WERI-Rb-1 (cell line): ENCODE measurements at regions not wholly inside any gene's neighbourhood (a gene's known extent, or its start where the extent isn't known, plus 50 kb on each side); places are given as distances from the start of the nearest gene placed in this dataset.

ENCODE experiments used
- DNase-seq: peaks from one replicate; pipeline ENCODE4 v3.0.0-alpha.2; 2020
- H3K27ac ChIP-seq: fragments of 250-450 bp; sonication (Bioruptor Pico); 2 replicates; pipeline ENCODE4 v1.5.1; 2020; ENCODE audit warnings: mild to moderate bottlenecking, moderate library complexity
- H3K27me3 ChIP-seq: fragments of 250-450 bp; sonication (Bioruptor Pico); 2 replicates; pipeline ENCODE4 v1.5.1; 2021; ENCODE audit warnings: mild to moderate bottlenecking, low read depth, moderate library complexity; ENCODE audit not compliant: insufficient read depth, severe bottlenecking
- H3K36me3 ChIP-seq: fragments of 250-450 bp; sonication (Bioruptor Pico); 2 replicates; pipeline ENCODE4 v1.5.1; 2020; ENCODE audit warnings: mild to moderate bottlenecking, moderate library complexity
- H3K4me3 ChIP-seq: 2 replicates; pipeline ENCODE4 v1.5.1; 2011; ENCODE audit warnings: low read depth, mild to moderate bottlenecking, control low read depth, low read length
- H3K9me3 ChIP-seq: fragments of 250-450 bp; sonication (Bioruptor Pico); 2 replicates; pipeline ENCODE4 v1.5.1; 2021; ENCODE audit warnings: mild to moderate bottlenecking, moderate library complexity; ENCODE audit not compliant: severe bottlenecking
- CTCF ChIP-seq: IDR thresholded peaks from 2 replicates; pipeline ENCODE4 v1.5.1; 2011; ENCODE audit warnings: low read depth, mild to moderate bottlenecking, control low read depth, inconsistent platforms, low read length

DNA sequence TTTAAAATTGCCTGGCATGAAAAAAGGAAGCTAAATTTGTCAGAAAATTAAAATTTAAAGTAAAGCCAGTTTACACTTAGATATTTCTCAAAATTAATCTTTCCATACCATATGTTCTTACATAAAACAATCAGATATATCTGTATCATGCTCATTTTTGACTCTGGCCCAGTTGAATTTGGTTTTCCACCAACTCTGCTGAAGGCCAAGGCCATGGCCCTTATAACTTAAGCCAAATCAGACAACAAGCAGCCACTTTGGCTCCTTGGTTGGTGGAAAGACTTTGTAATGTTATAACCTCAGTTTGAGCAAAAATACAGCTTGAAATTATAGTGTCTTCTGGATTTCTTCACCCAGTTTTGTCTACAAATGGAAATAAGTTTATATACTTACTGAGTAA, 97.3 kb downstream of the CENPW start:
- H3K4me3 ChIP-seq, result no peak overlapping the region
- TF ChIP-seq CTCF, result no peak
- no peaks in the 10 kb centered on the region for H3K27me3 ChIP-seq
- no peaks in the 10 kb centered on the region for H3K36me3 ChIP-seq
- no peak for DNase-seq
- no peak overlapping the region for H3K27ac ChIP-seq
- H3K9me3 ChIP-seq, result no peaks in the 10 kb centered on the region

GRCh38 chr6:126439040-126439439, 99.1 kb downstream of the CENPW start:
- no peaks in the 10 kb centered on the region for H3K27me3 ChIP-seq
- no peaks in the 10 kb centered on the region for H3K9me3 ChIP-seq
- TF ChIP-seq CTCF, result no peak
- H3K4me3 ChIP-seq, result no peak overlapping the region
- H3K27ac ChIP-seq, result no peak overlapping the region
- no peaks in the 10 kb centered on the region for H3K36me3 ChIP-seq
- no peak for DNase-seq

- Histone ChIP-seq H3K9me3 (no peaks in the 10 kb centered on the region), H3K27ac (no peak overlapping the region), H3K36me3 (no peaks in the 10 kb centered on the region), H3K27me3 (no peaks in the 10 kb centered on the region), H3K4me3 (no peak overlapping the region)
- no peak for DNase-seq
- TF ChIP-seq CTCF, result no peak
These were observed 101.0 kb downstream of the CENPW start for GRCh38 chr6:126440923-126441322.

- Histone ChIP-seq H3K27ac (no peak overlapping the region), H3K9me3 (no peaks in the 10 kb centered on the region), H3K4me3 (no peak overlapping the region), H3K27me3 (no peaks in the 10 kb centered on the region), H3K36me3 (no peaks in the 10 kb centered on the region)
- TF ChIP-seq CTCF, result no peak
- no peak for DNase-seq
These were observed 104.9 kb downstream of the CENPW start for GRCh38 chr6:126444659-126445273.

DNA sequence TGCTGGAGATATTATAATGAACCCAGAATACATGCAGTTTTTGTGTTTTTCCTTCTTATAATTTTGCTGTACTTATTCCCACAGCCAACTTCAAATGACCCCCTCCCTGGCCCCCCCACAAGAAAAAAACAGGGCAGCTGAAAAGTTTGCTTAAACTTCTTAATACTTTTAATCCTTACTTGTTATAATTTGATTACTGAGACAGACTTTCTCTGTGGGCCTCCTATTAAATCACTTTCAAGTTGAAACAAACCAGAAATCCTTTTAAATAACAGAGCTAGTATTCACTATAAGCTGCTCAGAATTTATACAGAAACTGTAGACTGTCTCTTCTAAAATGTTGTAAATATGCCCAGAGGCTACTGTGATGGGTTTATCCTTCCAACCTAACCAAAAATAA, 106.3 kb downstream of the CENPW start:
- Histone ChIP-seq H3K4me3 (no peak overlapping the region), H3K36me3 (no peaks in the 10 kb centered on the region), H3K27me3 (no peaks in the 10 kb centered on the region), H3K9me3 (no peaks in the 10 kb centered on the region), H3K27ac (no peak overlapping the region)
- no peak for TF ChIP-seq CTCF
- DNase-seq, result no peak

- no peaks in the 10 kb centered on the region for H3K36me3 ChIP-seq
- no peak overlapping the region for H3K4me3 ChIP-seq
- no peaks in the 10 kb centered on the region for H3K9me3 ChIP-seq
- DNase-seq, result no peak
- no peaks in the 10 kb centered on the region for H3K27me3 ChIP-seq
- TF ChIP-seq CTCF, result no peak
- H3K27ac ChIP-seq, result no peak overlapping the region
These were observed 107.5 kb downstream of the CENPW start for GRCh38 chr6:126447367-126447766.
